ENCODE measurements at regions not wholly inside any gene's neighbourhood (a gene's known extent, or its start where the extent isn't known, plus 50 kb on each side); places are given as distances from the start of the nearest gene placed in this dataset.

- TF ChIP-seq, protein P1, sequence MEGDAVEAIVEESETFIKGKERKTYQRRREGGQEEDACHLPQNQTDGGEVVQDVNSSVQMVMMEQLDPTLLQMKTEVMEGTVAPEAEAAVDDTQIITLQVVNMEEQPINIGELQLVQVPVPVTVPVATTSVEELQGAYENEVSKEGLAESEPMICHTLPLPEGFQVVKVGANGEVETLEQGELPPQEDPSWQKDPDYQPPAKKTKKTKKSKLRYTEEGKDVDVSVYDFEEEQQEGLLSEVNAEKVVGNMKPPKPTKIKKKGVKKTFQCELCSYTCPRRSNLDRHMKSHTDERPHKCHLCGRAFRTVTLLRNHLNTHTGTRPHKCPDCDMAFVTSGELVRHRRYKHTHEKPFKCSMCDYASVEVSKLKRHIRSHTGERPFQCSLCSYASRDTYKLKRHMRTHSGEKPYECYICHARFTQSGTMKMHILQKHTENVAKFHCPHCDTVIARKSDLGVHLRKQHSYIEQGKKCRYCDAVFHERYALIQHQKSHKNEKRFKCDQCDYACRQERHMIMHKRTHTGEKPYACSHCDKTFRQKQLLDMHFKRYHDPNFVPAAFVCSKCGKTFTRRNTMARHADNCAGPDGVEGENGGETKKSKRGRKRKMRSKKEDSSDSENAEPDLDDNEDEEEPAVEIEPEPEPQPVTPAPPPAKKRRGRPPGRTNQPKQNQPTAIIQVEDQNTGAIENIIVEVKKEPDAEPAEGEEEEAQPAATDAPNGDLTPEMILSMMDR (IDR thresholded peaks at IDR 0.05) = no peak
- TF ChIP-seq POLR2A (IDR thresholded peaks at IDR 0.05) = no peak
Measured at GRCh38 chr7:108697254-108697653, 127.6 kb downstream of the DNAJB9 start.

GRCh38 chr7:108711611-108712010 is 141.9 kb downstream of the DNAJB9 start:
- H3K9me3 ChIP-seq = no peaks in the 10 kb centered on the region
- H3K27me3 ChIP-seq = no peaks in the 10 kb centered on the region
- no peaks in the 10 kb centered on the region for H3K36me3 ChIP-seq
- ATAC-seq (no peak), DNase-seq (no peak)
- intact Hi-C loops (cut with DNase I) = no loop called here
- no peaks in the 10 kb centered on the region for H3K4me1 ChIP-seq
- no peak overlapping the region for H3K27ac ChIP-seq
- TF ChIP-seq POLR2A (IDR thresholded peaks at IDR 0.05) = no peak
- TF ChIP-seq, protein P1 (IDR thresholded peaks at IDR 0.05) = no peak
- no peak overlapping the region for H3K4me3 ChIP-seq

More at GRCh38 chr7:108697254-108697653, 127.6 kb downstream of the DNAJB9 start:
- intact Hi-C loops (cut with DNase I) = no loop called here
- H3K4me3 ChIP-seq = no peak overlapping the region
- no peaks in the 10 kb centered on the region for H3K36me3 ChIP-seq
- H3K4me1 ChIP-seq = no peaks in the 10 kb centered on the region
- no peak overlapping the region for H3K27ac ChIP-seq
- H3K9me3 ChIP-seq = no peaks in the 10 kb centered on the region
- no peaks in the 10 kb centered on the region for H3K27me3 ChIP-seq
- WGBS (ENCODE audit: insufficient coverage, low coverage, low lambda C conversion rate, missing lambda C conversion rate) = 46% methylated on average over 4 of the region's 4 CpGs
- no peak for ATAC-seq
- no peak for DNase-seq

GRCh38 chr7:108716783-108717182 is 147.1 kb downstream of the DNAJB9 start:
- H3K27ac ChIP-seq = no peak overlapping the region
- no peak for TF ChIP-seq POLR2A (IDR thresholded peaks at IDR 0.05)
- TF ChIP-seq, protein P1 (IDR thresholded peaks at IDR 0.05) = no peak
- ATAC-seq = no peak
- H3K27me3 ChIP-seq = no peaks in the 10 kb centered on the region
- no peaks in the 10 kb centered on the region for H3K4me1 ChIP-seq
- no peak overlapping the region for H3K4me3 ChIP-seq
- intact Hi-C loops (cut with DNase I) = no loop called here
- DNase-seq = no peak
- H3K9me3 ChIP-seq = no peaks in the 10 kb centered on the region
- 67% methylated on average over 1 of the region's 1 CpG for WGBS (ENCODE audit: insufficient coverage, low coverage, low lambda C conversion rate, missing lambda C conversion rate)
- H3K36me3 ChIP-seq = no peaks in the 10 kb centered on the region

GRCh38 chr7:108717781-108718180 is 148.1 kb downstream of the DNAJB9 start:
- H3K27ac ChIP-seq = no peak overlapping the region
- H3K4me3 ChIP-seq = no peak overlapping the region
- H3K9me3 ChIP-seq = no peaks in the 10 kb centered on the region
- H3K4me1 ChIP-seq = no peaks in the 10 kb centered on the region
- intact Hi-C loops (cut with DNase I) = no loop called here
- TF ChIP-seq, protein P1 (IDR thresholded peaks at IDR 0.05) = no peak
- TF ChIP-seq POLR2A (IDR thresholded peaks at IDR 0.05) = no peak
- no peaks in the 10 kb centered on the region for H3K27me3 ChIP-seq
- no peak for ATAC-seq
- H3K36me3 ChIP-seq = no peaks in the 10 kb centered on the region
- no peak for DNase-seq

DNA sequence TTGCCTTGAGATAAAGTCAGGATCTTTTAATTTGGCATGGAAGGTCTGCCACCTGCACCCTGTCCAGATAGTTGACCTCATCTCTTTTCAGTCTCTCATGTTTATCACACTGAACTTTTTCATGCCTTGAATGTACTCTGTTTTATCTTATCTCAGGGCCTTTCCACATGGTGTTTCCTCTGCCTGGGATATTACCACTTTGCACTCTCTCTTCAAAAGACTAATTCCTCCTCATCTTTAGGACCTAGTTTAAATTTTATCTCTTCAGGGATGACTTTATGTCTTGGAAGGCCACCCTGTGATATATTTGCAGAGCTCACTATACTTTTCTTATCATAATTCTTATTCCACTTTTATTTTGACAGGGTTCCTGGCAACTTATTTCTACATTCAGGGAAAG is 150.0 kb downstream of the DNAJB9 start:
- intact Hi-C loops (cut with DNase I) = no loop called here
- Histone ChIP-seq H3K27ac (no peak overlapping the region), H3K36me3 (no peaks in the 10 kb centered on the region), H3K27me3 (no peaks in the 10 kb centered on the region), H3K9me3 (no peaks in the 10 kb centered on the region), H3K4me1 (no peaks in the 10 kb centered on the region), H3K4me3 (no peak overlapping the region)
- DNase-seq = no peak
- no peak for ATAC-seq
- TF ChIP-seq POLR2A (IDR thresholded peaks at IDR 0.05) = no peak
- TF ChIP-seq, protein P1 (IDR thresholded peaks at IDR 0.05) = no peak

Data from right lobe of liver (tissue), 6 donors.